ENCODE measurements at regions not wholly inside any gene's neighbourhood (a gene's known extent, or its start where the extent isn't known, plus 50 kb on each side); places are given as distances from the start of the nearest gene placed in this dataset.

- TF ChIP-seq EZH2 (IDR thresholded peaks at IDR 0.05; ENCODE audit: insufficient read depth, poor library complexity, severe bottlenecking), result no peak
- TF ChIP-seq EZH2phosphoT487 (IDR thresholded peaks at IDR 0.05; ENCODE audit: insufficient read depth, low read depth), result no peak
These were observed 410.9 kb upstream of the PRR16 start for GRCh38 chr5:120052916-120053828.

Measured in GM23248 (cell line).